Panc1 (cell line): ENCODE measurements at regions not wholly inside any gene's neighbourhood (a gene's known extent, or its start where the extent isn't known, plus 50 kb on each side); places are given as distances from the start of the nearest gene placed in this dataset.
"Not testable (repeated sequence)": the region's sequence is repeated elsewhere in the genome, so short reads cannot be mapped to it uniquely, and the experiment has no call there.

ENCODE experiments used
- ATAC-seq: fragments of 200-7000 bp; cut with Tn5 transposase; 2 replicates; pipeline ENCODE4 v1.9.1; 2020; ENCODE audit warnings: mild to moderate bottlenecking, moderate library complexity
- BruUV-seq: library from RNA; stranded (reverse); fragments of 400-500 nt; replicated peaks from 2 replicates; lab custom pipeline; 2021; lab: Mats Ljungman, UMichigan
- CTCF ChIA-PET: fragments of 300-600 bp; sonication (Branson Sonifier 250); formaldehyde crosslinking; loops from one replicate; lab custom pipeline; 2022; ENCODE audit warnings: antibody characterized with exemption; lab: Charles Lee
- POLR2A ChIA-PET: fragments of 300-600 bp; sonication (Branson Sonifier 250); formaldehyde crosslinking; loops from one replicate; lab custom pipeline; 2022; ENCODE audit warnings: antibody characterized with exemption; lab: Charles Lee
- DNase-seq: peaks from one replicate; pipeline ENCODE4 v3.0.0-alpha.2; 2010; ENCODE audit warnings: low read depth, low spot score
- H3K27ac ChIP-seq: 2 replicates; pipeline ENCODE4 v1.5.1; 2011; ENCODE audit warnings: mild to moderate bottlenecking, low read length, inconsistent platforms
- H3K27me3 ChIP-seq: fragments of 200-500 bp; sonication (Bioruptor generic); 2 replicates; pipeline ENCODE4 v1.6.0; 2014; ENCODE audit warnings: low read length, inconsistent platforms; ENCODE audit not compliant: control insufficient read depth, insufficient read depth
- H3K36me3 ChIP-seq: fragments of 200-500 bp; sonication (Bioruptor generic); 2 replicates; pipeline ENCODE4 v1.5.1; 2014; ENCODE audit warnings: inconsistent platforms, mild to moderate bottlenecking, low read length, moderate library complexity; ENCODE audit not compliant: control insufficient read depth, insufficient read depth
- H3K4me1 ChIP-seq: 2 replicates; pipeline ENCODE4 v1.5.1; 2011; ENCODE audit warnings: inconsistent platforms, mild to moderate bottlenecking, low read length, moderate library complexity; ENCODE audit not compliant: control insufficient read depth, insufficient read depth
- H3K4me3 ChIP-seq, 2 experiments: 2 replicates each; pipeline ENCODE4 v1.5.1; 2011 to 2012; ENCODE audit warnings: low read depth in 2 of 2, low read length in 2 of 2, mild to moderate bottlenecking in 2 of 2, inconsistent platforms in 1 of 2, moderate library complexity in 1 of 2
- H3K9me3 ChIP-seq: fragments of 200-500 bp; sonication (Bioruptor generic); 2 replicates; pipeline ENCODE4 v1.5.1; 2014; ENCODE audit warnings: low read depth, mild to moderate bottlenecking, inconsistent platforms, low read length, moderate library complexity; ENCODE audit not compliant: control insufficient read depth, insufficient read depth
- in situ Hi-C: cut with HindIII; loops from 2 replicates; pipeline ENCODE4 v1.10.0; 2016; ENCODE audit warnings: low sequenced_read_pairs, low pct_unique_long_range_greater_than_20kb
- intact Hi-C: fragments of 100-400 bp; cut with micrococcal nuclease; formaldehyde crosslinking; loops from one replicate; pipeline ENCODE4 v1.10.0; 2022; ENCODE audit not compliant: unreplicated experiment
- TF ChIP-seq, protein P1 (sequence below): fragments of 450-650 bp; IDR thresholded peaks from 2 replicates; pipeline ENCODE4 v1.5.1; 2017; ENCODE audit warnings: mild to moderate bottlenecking

DNA sequence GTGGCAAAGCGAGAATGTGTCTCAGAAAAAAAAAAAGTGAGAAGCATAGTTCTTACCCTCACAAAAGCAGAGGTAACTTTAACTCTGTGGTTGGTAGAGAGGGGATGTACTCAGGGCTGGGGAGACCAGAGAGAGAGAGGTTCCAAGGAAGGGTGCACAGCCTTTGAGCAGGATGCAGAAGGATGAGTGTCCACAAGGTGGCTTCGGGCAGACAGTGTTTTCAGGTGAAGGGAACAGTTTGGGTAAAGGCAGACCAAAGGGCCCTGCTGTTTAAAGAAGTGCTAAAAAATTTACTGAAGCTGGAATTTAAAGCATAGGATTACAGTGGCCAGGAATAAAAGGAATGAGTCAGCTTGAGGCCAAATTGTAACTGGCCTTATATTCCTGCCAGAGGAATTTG, 2240.6 kb downstream of the EPHA3 start:
- H3K9me3 ChIP-seq, H3K27ac ChIP-seq, H3K4me3 ChIP-seq, BruUV-seq, CTCF ChIA-PET, POLR2A ChIA-PET, H3K4me1 ChIP-seq, H3K27me3 ChIP-seq, ATAC-seq, DNase-seq, H3K36me3 ChIP-seq, intact Hi-C loops, in situ Hi-C loops: not testable (repeated sequence)
- TF ChIP-seq, protein P1, sequence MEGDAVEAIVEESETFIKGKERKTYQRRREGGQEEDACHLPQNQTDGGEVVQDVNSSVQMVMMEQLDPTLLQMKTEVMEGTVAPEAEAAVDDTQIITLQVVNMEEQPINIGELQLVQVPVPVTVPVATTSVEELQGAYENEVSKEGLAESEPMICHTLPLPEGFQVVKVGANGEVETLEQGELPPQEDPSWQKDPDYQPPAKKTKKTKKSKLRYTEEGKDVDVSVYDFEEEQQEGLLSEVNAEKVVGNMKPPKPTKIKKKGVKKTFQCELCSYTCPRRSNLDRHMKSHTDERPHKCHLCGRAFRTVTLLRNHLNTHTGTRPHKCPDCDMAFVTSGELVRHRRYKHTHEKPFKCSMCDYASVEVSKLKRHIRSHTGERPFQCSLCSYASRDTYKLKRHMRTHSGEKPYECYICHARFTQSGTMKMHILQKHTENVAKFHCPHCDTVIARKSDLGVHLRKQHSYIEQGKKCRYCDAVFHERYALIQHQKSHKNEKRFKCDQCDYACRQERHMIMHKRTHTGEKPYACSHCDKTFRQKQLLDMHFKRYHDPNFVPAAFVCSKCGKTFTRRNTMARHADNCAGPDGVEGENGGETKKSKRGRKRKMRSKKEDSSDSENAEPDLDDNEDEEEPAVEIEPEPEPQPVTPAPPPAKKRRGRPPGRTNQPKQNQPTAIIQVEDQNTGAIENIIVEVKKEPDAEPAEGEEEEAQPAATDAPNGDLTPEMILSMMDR, result peak; percentile 15; the same call in 1 of the 2 replicates

DNA sequence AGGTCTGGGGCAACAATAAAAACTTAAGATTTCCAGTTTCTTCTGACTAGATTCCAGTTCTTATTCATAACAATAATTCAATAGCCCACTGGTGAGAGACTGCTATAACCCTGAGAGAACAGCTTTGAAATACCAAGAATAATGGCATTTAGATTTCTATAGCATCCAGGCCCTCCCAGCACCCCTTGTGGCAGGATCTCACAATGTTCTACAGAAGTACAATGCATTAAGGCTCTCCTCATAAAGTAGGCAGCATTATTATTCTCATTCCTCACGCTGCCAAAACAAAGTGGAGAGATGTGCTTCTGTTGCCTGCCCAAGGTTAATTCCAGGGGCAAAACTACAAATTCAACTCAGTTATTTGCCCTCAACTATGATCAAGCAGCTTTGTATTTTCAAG, 2241.7 kb downstream of the EPHA3 start:
- DNase-seq, in situ Hi-C loops, H3K27ac ChIP-seq, POLR2A ChIA-PET, H3K36me3 ChIP-seq, H3K4me3 ChIP-seq, BruUV-seq, H3K4me1 ChIP-seq, H3K27me3 ChIP-seq, ATAC-seq, CTCF ChIA-PET, intact Hi-C loops, H3K9me3 ChIP-seq: not testable (repeated sequence)

DNA sequence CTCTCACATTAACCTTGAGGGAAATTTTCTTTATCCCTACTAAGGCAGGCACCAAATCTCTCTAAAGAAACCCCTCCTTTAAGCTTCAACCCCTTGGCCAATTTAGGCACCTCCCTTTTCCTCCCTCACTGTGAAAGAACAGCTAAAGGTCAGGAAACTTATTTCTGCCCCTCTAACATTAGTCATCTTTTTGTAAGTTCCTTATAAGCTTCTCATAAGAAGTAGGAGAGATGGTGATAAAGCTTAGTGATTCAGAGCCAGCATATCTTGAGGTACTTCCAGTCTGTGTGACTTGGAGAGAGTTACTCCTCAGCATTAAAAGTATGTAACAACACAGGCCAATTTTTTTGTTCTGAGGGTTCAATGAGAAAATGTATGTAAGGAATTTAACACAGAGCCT, 2244.7 kb downstream of the EPHA3 start:
- H3K4me1 ChIP-seq, intact Hi-C loops, in situ Hi-C loops, H3K27ac ChIP-seq, POLR2A ChIA-PET, BruUV-seq, H3K27me3 ChIP-seq, H3K9me3 ChIP-seq, ATAC-seq, H3K4me3 ChIP-seq, CTCF ChIA-PET, DNase-seq, H3K36me3 ChIP-seq: not testable (repeated sequence)

DNA sequence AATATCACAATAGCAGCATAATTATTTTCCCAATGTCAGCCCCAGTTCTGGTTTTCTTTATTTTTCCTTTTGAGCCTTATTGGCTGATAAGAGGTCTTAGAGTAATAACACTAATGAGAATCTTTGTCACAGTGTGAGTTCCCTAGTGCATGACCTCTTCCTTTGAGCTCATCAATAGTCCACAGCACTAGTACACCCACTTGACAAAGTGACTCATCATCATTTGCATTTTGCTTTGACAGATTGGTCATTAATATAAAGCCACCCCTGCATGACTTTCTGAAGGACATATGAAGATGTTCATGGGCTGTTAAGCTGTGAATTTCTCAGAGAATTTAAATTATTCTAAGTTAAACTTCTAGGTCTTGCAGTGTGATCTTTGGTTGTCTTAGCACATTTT, 2251.9 kb downstream of the EPHA3 start:
- in situ Hi-C loops, CTCF ChIA-PET, POLR2A ChIA-PET, BruUV-seq, H3K9me3 ChIP-seq, H3K36me3 ChIP-seq, H3K27me3 ChIP-seq, H3K4me3 ChIP-seq, ATAC-seq, DNase-seq, intact Hi-C loops, H3K27ac ChIP-seq, H3K4me1 ChIP-seq: not testable (repeated sequence)

DNA sequence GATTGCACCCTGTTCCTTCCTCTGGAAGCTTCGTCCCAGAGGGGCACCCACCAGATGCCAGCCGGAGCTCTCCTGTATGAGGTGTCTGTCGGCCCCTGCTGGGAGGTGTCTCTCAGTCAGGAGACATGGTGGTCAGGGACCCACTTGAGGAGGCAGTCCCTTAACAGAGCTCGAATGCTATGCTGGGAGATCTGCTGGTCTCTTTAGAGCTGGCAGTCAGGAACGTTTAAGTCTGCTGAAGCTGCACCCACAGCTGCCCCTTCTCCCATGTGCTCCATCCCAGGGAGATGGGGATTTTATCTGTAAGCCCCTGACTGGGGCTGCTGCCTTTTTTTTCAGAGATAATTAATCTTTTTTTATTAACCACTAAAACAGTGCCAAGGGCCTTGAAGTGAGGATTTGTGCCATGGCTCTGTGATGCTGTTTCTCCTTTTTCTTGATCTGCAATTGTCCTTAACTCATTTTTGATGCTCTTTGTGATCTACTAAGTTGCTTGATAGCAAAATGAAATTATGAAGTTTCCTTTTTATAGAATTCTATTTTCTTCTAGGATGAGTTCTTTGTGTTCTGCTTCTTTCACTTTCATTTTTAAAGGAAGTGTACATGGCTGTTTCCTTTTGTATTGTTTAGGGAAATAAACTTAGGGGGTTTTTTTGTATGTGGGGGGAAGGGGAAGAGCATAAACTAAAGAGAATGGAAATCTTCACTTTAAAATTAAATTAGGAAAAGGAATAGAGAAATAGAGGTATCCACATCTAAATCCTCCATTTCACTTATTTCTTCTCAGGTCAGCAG, 2275.9 kb downstream of the EPHA3 start:
- H3K36me3 ChIP-seq, DNase-seq, BruUV-seq, H3K27me3 ChIP-seq, CTCF ChIA-PET, POLR2A ChIA-PET, H3K27ac ChIP-seq, H3K9me3 ChIP-seq, in situ Hi-C loops, intact Hi-C loops, ATAC-seq, H3K4me3 ChIP-seq, H3K4me1 ChIP-seq: not testable (repeated sequence)

DNA sequence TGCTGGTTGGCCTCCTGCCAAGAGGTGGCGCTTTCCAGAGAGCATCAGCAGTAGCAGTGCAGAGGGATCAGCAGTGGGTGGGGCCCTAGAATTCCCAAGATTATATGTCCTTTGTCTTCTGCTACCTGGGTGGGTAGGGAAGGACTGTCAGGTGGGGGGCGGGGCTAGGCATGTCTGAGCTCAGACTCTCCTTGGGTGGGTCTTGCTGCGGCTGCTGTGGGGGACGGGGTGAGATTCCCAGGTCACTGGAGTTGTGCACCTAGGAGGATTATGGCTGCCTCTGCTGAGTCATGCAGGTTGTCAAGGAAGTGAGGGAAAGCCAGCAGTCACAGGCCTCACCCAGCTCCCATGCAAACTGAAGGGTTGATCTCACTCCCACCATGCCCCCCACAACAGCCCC, 2296.5 kb downstream of the EPHA3 start:
- intact Hi-C loops, DNase-seq, H3K4me1 ChIP-seq, H3K36me3 ChIP-seq, BruUV-seq, H3K9me3 ChIP-seq, in situ Hi-C loops, H3K27ac ChIP-seq, H3K27me3 ChIP-seq, H3K4me3 ChIP-seq, ATAC-seq, CTCF ChIA-PET, POLR2A ChIA-PET: not testable (repeated sequence)
